WTC11 (cell line): ENCODE measurements at regions not wholly inside any gene's neighbourhood (a gene's known extent, or its start where the extent isn't known, plus 50 kb on each side); places are given as distances from the start of the nearest gene placed in this dataset.
A peak's percentile ranks its signal among the peaks of the same experiment; 100 is the strongest.

Experiments
- CTCF ChIP-seq: fragments of 200-600 bp; IDR thresholded peaks from 2 replicates; pipeline ENCODE4 v1.8.0; 2022; ENCODE audit warnings: antibody characterized with exemption
- E2F1 ChIP-seq: sonication (generic); formaldehyde crosslinking; IDR thresholded peaks from 2 replicates; pipeline ENCODE4 v1.8.0; 2022; ENCODE audit warnings: mild to moderate bottlenecking, missing genetic modification reagents
- ELF4 ChIP-seq: sonication (generic); formaldehyde crosslinking; IDR thresholded peaks from 2 replicates; pipeline ENCODE4 v1.8.1; 2022; ENCODE audit warnings: low read depth, mild to moderate bottlenecking, moderate library complexity, missing genetic modification reagents
- FOXJ3 ChIP-seq: sonication (generic); formaldehyde crosslinking; IDR thresholded peaks from 2 replicates; pipeline ENCODE4 v1.9.0; 2021; ENCODE audit warnings: missing genetic modification reagents, mild to moderate bottlenecking, borderline replicate concordance
- FOXK1 ChIP-seq: sonication (generic); formaldehyde crosslinking; IDR thresholded peaks from 2 replicates; pipeline ENCODE4 v1.8.0; 2022; ENCODE audit warnings: mild to moderate bottlenecking, moderate library complexity, missing genetic modification reagents
- GTF2I ChIP-seq: fragments of 250-450 bp; sonication (Bioruptor Pico); conservative IDR thresholded peaks from 2 replicates; pipeline ENCODE4 v1.4.0; 2021; ENCODE audit warnings: mild to moderate bottlenecking
- IRF1 ChIP-seq: sonication (generic); formaldehyde crosslinking; IDR thresholded peaks from 2 replicates; pipeline ENCODE4 v1.8.0; 2023; ENCODE audit warnings: missing genetic modification reagents
- MYBL2 ChIP-seq: sonication (generic); formaldehyde crosslinking; IDR thresholded peaks from 2 replicates; pipeline ENCODE4 v1.8.1; 2023; ENCODE audit warnings: mild to moderate bottlenecking, moderate library complexity, missing genetic modification reagents
- NR2C2 ChIP-seq: sonication (generic); formaldehyde crosslinking; IDR thresholded peaks from 2 replicates; pipeline ENCODE4 v1.8.0; 2022; ENCODE audit warnings: mild to moderate bottlenecking, missing genetic modification reagents
- ZBTB21 ChIP-seq: sonication (generic); formaldehyde crosslinking; IDR thresholded peaks from 2 replicates; pipeline ENCODE4 v1.8.1; 2023; ENCODE audit warnings: mild to moderate bottlenecking, missing genetic modification reagents, borderline replicate concordance
- ZNF138 ChIP-seq: sonication (generic); formaldehyde crosslinking; conservative IDR thresholded peaks from 2 replicates; pipeline ENCODE4 v1.8.1; 2022; ENCODE audit warnings: mild to moderate bottlenecking, moderate library complexity, missing genetic modification reagents
- TF ChIP-seq, protein P1 (sequence below): sonication (generic); formaldehyde crosslinking; IDR thresholded peaks from 2 replicates; pipeline ENCODE4 v1.8.1; 2022; ENCODE audit warnings: low read depth, missing genetic modification reagents, borderline replicate concordance
- TF ChIP-seq, protein P2 (sequence below): sonication (generic); formaldehyde crosslinking; IDR thresholded peaks from 2 replicates; pipeline ENCODE4 v1.8.1; 2023; ENCODE audit warnings: mild to moderate bottlenecking, missing genetic modification reagents, moderate library complexity

DNA sequence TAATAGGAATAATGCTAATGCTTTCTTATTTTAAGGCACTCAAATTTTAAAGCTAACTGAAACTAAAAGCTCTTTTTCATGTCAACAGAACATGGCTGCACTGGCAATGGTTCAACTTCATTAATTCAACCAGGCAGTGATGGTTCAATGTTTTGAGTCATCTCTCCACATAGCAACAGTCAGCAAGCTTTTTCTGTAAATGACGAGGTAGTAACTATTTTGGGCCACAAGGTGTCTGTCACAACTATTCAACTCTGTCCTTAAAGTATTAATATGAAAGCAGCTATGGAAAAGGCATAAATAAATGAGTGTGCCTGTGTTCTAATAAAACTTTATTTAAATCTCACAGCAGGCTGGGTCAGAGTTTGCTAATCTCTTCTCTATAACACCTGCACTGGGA is 1425.6 kb upstream of the PIK3C3 start:
- TF ChIP-seq CTCF, result peak; percentile 20
- TF ChIP-seq, protein P1, sequence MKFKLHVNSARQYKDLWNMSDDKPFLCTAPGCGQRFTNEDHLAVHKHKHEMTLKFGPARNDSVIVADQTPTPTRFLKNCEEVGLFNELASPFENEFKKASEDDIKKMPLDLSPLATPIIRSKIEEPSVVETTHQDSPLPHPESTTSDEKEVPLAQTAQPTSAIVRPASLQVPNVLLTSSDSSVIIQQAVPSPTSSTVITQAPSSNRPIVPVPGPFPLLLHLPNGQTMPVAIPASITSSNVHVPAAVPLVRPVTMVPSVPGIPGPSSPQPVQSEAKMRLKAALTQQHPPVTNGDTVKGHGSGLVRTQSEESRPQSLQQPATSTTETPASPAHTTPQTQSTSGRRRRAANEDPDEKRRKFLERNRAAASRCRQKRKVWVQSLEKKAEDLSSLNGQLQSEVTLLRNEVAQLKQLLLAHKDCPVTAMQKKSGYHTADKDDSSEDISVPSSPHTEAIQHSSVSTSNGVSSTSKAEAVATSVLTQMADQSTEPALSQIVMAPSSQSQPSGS, result no peak
- no peak for TF ChIP-seq MYBL2 (CRISPR knock-in tag)
- TF ChIP-seq, protein P2, sequence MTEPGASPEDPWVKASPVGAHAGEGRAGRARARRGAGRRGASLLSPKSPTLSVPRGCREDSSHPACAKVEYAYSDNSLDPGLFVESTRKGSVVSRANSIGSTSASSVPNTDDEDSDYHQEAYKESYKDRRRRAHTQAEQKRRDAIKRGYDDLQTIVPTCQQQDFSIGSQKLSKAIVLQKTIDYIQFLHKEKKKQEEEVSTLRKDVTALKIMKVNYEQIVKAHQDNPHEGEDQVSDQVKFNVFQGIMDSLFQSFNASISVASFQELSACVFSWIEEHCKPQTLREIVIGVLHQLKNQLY (CRISPR knock-in tag), result no peak
- TF ChIP-seq ZBTB21 (CRISPR knock-in tag), result no peak
- no peak for TF ChIP-seq FOXJ3 (CRISPR knock-in tag)
- TF ChIP-seq IRF1, result no peak
- no peak for TF ChIP-seq ZNF138 (CRISPR knock-in tag)
- no peak for TF ChIP-seq E2F1 (CRISPR knock-in tag)
- no peak for TF ChIP-seq FOXK1 (CRISPR knock-in tag)
- no peak for TF ChIP-seq NR2C2 (CRISPR knock-in tag)
- TF ChIP-seq ELF4 (CRISPR knock-in tag), result no peak
- no peak for TF ChIP-seq GTF2I (CRISPR knock-in tag)
